Ishikawa (cell line): ENCODE measurements at regions not wholly inside any gene's neighbourhood (a gene's known extent, or its start where the extent isn't known, plus 50 kb on each side); places are given as distances from the start of the nearest gene placed in this dataset.

Experiments
- CEBPB ChIP-seq: IDR thresholded peaks from 2 replicates; pipeline ENCODE4 v1.6.1; 2012
- CREB1 ChIP-seq: IDR thresholded peaks from 2 replicates; pipeline ENCODE4 v1.6.1; 2012; ENCODE audit warnings: low read depth
- EGR1 ChIP-seq: IDR thresholded peaks from 2 replicates; pipeline ENCODE4 v1.6.1; 2012
- EP300 ChIP-seq: IDR thresholded peaks from 2 replicates; pipeline ENCODE4 v1.6.1; 2012; ENCODE audit warnings: borderline replicate concordance
- FOXM1 ChIP-seq: IDR thresholded peaks from 2 replicates; pipeline ENCODE4 v1.6.1; 2012; ENCODE audit warnings: low read depth, borderline replicate concordance
- NFIC ChIP-seq: IDR thresholded peaks from 2 replicates; pipeline ENCODE4 v1.6.1; 2012
- RAD21 ChIP-seq: IDR thresholded peaks from 2 replicates; pipeline ENCODE4 v1.6.1; 2012; ENCODE audit warnings: low read depth
- REST ChIP-seq: IDR thresholded peaks from 2 replicates; pipeline ENCODE4 v1.6.1; 2012; ENCODE audit warnings: low read depth, mild to moderate bottlenecking
- TAF1 ChIP-seq: IDR thresholded peaks from 2 replicates; pipeline ENCODE4 v1.6.1; 2012; ENCODE audit warnings: low read depth, mild to moderate bottlenecking
- TCF12 ChIP-seq: IDR thresholded peaks from 2 replicates; pipeline ENCODE4 v1.6.1; 2012; ENCODE audit warnings: low read depth
- TEAD4 ChIP-seq: IDR thresholded peaks from 2 replicates; pipeline ENCODE4 v1.6.1; 2012
- USF1 ChIP-seq: IDR thresholded peaks from 2 replicates; pipeline ENCODE4 v1.6.1; 2012
- YY1 ChIP-seq: IDR thresholded peaks from 2 replicates; pipeline ENCODE4 v1.6.1; 2012; ENCODE audit warnings: low read depth
- ZBTB7A ChIP-seq: IDR thresholded peaks from 2 replicates; pipeline ENCODE4 v1.6.1; 2012; ENCODE audit warnings: low read depth
- TF ChIP-seq, protein P1 (sequence below): IDR thresholded peaks from 2 replicates; pipeline ENCODE4 v1.6.1; 2012

DNA sequence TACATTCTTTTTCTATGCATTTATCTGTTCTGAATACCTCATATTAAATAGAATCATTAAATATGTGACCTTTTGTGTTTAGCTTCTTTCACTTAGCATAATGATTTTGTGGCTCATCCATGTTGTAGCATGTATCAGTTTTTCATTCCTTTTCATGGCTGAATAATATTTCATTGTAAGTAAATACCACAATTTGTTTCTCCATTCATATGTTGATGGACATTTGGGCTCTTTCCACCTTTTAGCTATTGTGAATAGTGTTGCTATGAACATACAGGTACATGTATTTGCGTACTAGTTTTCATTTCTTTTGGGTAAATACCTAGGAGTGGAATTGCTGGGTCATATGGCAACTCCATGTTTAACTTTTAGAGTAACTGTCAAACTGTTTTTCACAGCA lies 85.1 kb downstream of the GNL3L start:
- TF ChIP-seq USF1: no peak
- TF ChIP-seq RAD21: no peak
- no peak for TF ChIP-seq FOXM1
- no peak for TF ChIP-seq ZBTB7A

DNA sequence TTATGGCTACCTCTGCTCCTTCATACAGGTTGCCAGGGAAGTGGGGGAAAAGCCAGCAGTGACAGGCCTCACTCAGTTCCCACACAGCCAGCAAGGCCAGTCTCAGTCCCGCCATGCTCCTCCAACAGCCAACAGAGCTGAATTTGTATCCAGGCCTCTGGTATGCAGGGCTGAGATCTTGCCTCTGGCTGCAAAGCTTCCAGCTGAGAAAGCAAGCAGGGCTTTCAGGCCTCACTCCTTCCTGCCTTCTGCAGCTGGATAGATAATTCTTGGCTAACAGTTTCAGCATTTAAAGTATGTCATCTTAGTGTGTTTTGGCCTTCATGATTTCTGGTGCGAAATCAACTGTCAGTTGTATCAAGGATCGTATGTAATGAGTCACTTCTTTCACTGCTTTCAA lies 103.6 kb downstream of the GNL3L start:
- TF ChIP-seq TEAD4: no peak
- TF ChIP-seq YY1: no peak
- TF ChIP-seq REST: no peak
- no peak for TF ChIP-seq CREB1
- TF ChIP-seq ZBTB7A: no peak
- no peak for TF ChIP-seq TAF1
- TF ChIP-seq CEBPB: no peak
- no peak for TF ChIP-seq NFIC
- no peak for TF ChIP-seq EGR1
- no peak for TF ChIP-seq FOXM1
- no peak for TF ChIP-seq RAD21
- TF ChIP-seq, protein P1, sequence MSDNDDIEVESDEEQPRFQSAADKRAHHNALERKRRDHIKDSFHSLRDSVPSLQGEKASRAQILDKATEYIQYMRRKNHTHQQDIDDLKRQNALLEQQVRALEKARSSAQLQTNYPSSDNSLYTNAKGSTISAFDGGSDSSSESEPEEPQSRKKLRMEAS: no peak
- TF ChIP-seq EP300: no peak
- TF ChIP-seq TCF12: no peak
- TF ChIP-seq USF1: no peak

DNA sequence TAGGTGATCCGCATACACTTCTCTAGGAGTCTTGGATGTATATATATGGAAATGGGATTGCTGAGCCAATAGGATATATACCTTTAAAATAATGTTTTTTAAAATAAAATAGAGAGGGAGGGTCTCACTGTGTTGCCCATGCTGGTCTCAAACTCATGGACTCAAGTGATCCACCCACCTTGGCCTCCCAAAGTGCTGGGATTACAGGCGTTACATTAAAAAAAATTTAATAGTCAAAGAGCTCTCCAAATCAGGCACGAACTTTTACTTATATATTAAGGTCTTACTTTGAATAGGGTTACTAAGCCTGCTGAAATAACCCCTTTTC lies 109.0 kb downstream of the GNL3L start:
- TF ChIP-seq YY1 (no peak), RAD21 (no peak), NFIC (no peak), REST (no peak), EP300 (no peak)

DNA sequence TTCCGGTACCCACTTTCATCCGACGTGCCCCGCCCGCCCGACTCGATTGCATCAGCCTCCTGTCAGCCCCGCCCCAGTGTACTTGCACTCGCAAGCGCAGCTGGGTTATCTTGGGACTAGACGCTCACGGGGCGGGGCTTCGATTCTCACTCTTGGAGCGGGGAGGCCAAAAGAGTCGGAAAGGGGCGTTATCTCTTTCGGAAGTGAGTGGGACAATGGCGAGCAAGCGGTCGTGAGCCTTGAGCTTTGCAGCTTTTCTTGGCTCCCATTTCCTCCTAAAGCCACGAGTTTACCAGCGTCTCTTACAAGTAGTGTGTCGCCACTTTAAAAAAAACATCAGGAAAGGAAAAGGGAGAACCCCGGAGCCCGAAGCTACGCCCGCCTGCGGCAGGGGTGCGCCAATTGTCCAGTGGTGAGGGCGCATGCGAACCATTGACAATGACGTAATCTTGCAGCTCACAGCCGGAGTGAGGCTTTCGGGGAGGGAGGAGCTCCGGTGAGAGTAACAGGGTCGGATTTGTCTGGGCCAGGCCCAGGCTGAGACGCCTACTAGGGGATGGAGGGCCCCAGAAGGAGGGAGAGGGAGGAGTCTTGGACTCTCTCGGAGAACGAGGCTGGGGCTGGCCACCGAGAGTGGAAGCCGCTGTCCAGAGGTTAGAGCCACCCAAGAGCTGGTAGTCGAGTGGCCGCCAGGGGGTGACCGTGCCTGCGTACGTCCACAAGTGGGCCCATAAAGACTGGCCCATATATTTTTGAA lies 109.5 kb downstream of the GNL3L start:
- 0 out of 2 replicates have a peak, but pooled peaks have one; percentile 26 for TF ChIP-seq YY1
- TF ChIP-seq CREB1: no peak
- TF ChIP-seq CEBPB: peak; percentile 90
- TF ChIP-seq RAD21: peak; percentile 59
- TF ChIP-seq, protein P1: peak; percentile 48; the same call in 1 of the 2 replicates
- TF ChIP-seq TCF12: 0 out of 2 replicates have a peak, but pooled peaks have one; percentile 23

GRCh38 chrX:54640103-54640690 lies 110.2 kb downstream of the GNL3L start:
- TF ChIP-seq RAD21 (no peak), USF1 (no peak), EGR1 (no peak), ZBTB7A (no peak), CREB1 (no peak), NFIC (no peak), TAF1 (no peak), EP300 (no peak), CEBPB (no peak), FOXM1 (no peak), REST (no peak), TCF12 (no peak), TEAD4 (no peak), YY1 (no peak)
- TF ChIP-seq, protein P1: no peak
